Activated T-cell treated with anti-CD3 and anti-CD28 coated beads, Interleukin-2, amount 50 U/mL, for 72 hours (primary cell): ENCODE measurements at regions not wholly inside any gene's neighbourhood (a gene's known extent, or its start where the extent isn't known, plus 50 kb on each side); places are given as distances from the start of the nearest gene placed in this dataset.

Experiments
- ATAC-seq, 2 donors: fragments of 150-1000 bp; cut with Tn5 transposase; replicated peaks in 1 of 2; 2 replicates each; pipeline ENCODE4 v1.10.0; 2021; ENCODE audit warnings: moderate library complexity in 2 of 2, mild to moderate bottlenecking in 1 of 2
- DNase-seq, 2 donors: peaks; one replicate each; pipeline ENCODE4 v3.0.0; 2021 to 2022; ENCODE audit warnings: mixed read lengths in 1 of 2
- H3K27ac Mint-ChIP-seq: one replicate; pipeline ENCODE4 v1.8.0; 2022; ENCODE audit warnings: mild to moderate bottlenecking, moderate library complexity, mixed read lengths
- H3K27me3 Mint-ChIP-seq: one replicate; pipeline ENCODE4 v1.8.0; 2022; ENCODE audit warnings: low read depth, mixed read lengths
- H3K36me3 Mint-ChIP-seq, 2 donors: one replicate each; pipeline ENCODE4 v1.8.0; 2022; ENCODE audit warnings: mixed read lengths in 2 of 2, mild to moderate bottlenecking in 1 of 2; ENCODE audit not compliant: insufficient read depth in 2 of 2
- H3K4me1 Mint-ChIP-seq: one replicate; pipeline ENCODE4 v1.8.0; 2022; ENCODE audit warnings: low read depth, mixed read lengths
- H3K4me3 Mint-ChIP-seq, 2 donors: one replicate each; pipeline ENCODE4 v1.8.0; 2022; ENCODE audit warnings: mild to moderate bottlenecking in 2 of 2, mixed read lengths in 2 of 2, moderate library complexity in 2 of 2
- H3K9me3 Mint-ChIP-seq, 2 donors: one replicate each; pipeline ENCODE4 v1.8.0; 2022; ENCODE audit warnings: mixed read lengths in 2 of 2

GRCh38 chr15:69577397-69577796 is 124.8 kb downstream of the RPLP1 start:
- Mint-ChIP-seq H3K4me3 (no peak overlapping the region), H3K27ac (no peak overlapping the region), H3K4me1 (peaks cover 33% of the 10 kb centered on the region), H3K27me3 (peaks cover 12% of the 10 kb centered on the region), H3K36me3 (no peaks in the 10 kb centered on the region), H3K9me3 (no peaks in the 10 kb centered on the region)
- no peak for DNase-seq
- no peak for ATAC-seq

DNA sequence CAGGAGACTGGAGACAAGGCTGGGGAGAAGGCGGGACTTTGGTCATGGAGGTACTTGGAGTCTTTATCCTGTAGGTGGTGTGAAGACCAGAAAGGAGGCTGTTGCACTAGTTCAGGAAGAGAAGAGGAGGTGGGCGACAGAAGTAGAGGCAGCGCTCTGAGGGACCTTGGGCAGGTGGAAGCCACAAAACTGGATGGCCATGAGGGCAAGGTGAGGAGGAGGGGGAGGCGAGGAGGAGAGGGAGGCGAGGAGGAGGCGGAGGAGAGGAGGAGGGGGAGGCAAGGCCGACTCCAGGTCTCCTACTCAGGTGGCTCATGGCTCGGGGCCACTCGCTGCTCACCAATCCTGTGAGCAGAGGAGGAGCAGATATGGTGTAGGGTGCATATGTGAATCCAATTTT is 125.6 kb downstream of the RPLP1 start:
- no peaks in the 10 kb centered on the region for H3K36me3 Mint-ChIP-seq
- H3K9me3 Mint-ChIP-seq, result no peaks in the 10 kb centered on the region
- no peak for ATAC-seq
- DNase-seq, result no peak
- peaks cover 12% of the 10 kb centered on the region for H3K27me3 Mint-ChIP-seq
- H3K4me3 Mint-ChIP-seq, result no peak overlapping the region
- no peak overlapping the region for H3K27ac Mint-ChIP-seq
- H3K4me1 Mint-ChIP-seq, result peaks cover 33% of the 10 kb centered on the region

DNA sequence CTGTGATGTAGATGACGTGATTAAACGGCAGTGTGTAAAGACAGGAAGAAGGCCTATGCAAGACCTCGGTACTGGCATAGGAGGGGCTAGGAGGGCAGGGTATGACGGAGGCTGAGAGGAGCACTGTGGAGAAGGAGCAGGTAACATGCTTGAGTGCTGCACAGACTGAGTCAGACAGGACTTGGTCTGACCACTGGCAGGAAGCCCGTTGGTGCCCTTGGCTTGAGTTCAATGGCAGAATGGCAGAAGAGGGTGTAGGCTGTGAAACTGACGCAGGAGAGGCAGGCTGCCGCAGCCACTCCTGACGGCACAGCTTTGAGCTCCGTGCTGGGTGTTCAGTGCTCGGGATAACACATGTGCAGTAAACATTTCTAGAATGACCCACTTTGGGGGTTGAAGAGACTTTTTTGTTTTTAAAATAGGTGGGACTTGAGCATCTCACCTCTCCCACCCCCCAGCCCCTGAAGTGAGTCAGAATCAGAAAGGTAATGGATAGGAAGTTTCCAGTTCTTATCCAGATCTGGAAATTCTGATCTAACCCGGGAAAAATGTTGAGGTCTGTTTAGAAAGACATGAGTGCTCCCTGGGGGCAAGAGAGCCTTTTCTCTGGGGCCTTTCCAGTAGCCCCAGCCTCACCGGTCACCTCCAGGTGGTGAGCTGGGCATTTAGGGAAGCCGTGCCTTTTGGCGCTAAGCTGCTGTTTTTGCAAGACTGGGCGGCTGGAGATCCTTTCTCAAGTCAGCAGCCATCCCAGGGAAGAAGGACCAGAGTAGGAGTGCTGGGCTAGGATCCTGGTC is 126.4 kb downstream of the RPLP1 start:
- no peaks in the 10 kb centered on the region for H3K36me3 Mint-ChIP-seq
- DNase-seq (no peak), ATAC-seq (no peak)
- no peaks in the 10 kb centered on the region for H3K9me3 Mint-ChIP-seq
- H3K27me3 Mint-ChIP-seq, result peaks cover 12% of the 10 kb centered on the region
- no peak overlapping the region for H3K27ac Mint-ChIP-seq
- H3K4me1 Mint-ChIP-seq, result peaks cover 33% of the 10 kb centered on the region
- H3K4me3 Mint-ChIP-seq, result no peak overlapping the region

DNA sequence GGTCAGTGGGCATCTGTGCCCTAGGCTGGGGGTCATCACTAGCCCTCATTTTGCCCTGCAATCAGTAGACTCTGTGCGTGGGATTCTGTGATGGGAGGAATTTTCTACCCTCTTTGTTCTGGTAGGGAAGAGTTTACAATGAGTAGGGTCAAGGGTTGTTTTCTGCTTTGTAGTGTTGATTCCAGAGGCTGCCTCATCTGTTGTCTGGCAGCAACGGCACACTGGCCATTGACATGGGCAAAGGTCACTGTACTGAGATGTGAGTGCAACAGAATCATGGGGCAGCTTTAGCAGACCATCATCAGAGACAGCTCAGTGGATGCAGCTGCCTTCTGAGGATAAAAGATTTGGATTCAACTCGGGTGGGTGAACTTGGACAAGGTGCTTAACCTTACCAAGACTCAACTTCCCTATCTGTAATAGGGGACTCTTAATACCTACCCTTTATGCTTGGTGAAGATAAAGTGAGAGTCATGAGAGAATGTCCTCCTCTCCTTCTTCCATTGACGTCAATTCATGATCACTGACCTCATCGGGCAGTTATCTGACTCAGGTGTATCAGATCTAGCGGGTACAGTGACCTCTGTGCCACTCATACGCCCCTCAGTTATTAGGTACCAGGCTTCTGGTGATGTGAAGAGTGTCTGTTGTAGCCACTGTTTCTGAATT is 127.5 kb downstream of the RPLP1 start:
- peaks cover 25% of the 10 kb centered on the region for H3K4me1 Mint-ChIP-seq
- peaks cover 12% of the 10 kb centered on the region for H3K27me3 Mint-ChIP-seq
- no peak overlapping the region for H3K4me3 Mint-ChIP-seq
- H3K27ac Mint-ChIP-seq, result no peak overlapping the region
- ATAC-seq (no peak), DNase-seq (no peak)
- no peaks in the 10 kb centered on the region for H3K9me3 Mint-ChIP-seq
- H3K36me3 Mint-ChIP-seq, result no peaks in the 10 kb centered on the region

DNA sequence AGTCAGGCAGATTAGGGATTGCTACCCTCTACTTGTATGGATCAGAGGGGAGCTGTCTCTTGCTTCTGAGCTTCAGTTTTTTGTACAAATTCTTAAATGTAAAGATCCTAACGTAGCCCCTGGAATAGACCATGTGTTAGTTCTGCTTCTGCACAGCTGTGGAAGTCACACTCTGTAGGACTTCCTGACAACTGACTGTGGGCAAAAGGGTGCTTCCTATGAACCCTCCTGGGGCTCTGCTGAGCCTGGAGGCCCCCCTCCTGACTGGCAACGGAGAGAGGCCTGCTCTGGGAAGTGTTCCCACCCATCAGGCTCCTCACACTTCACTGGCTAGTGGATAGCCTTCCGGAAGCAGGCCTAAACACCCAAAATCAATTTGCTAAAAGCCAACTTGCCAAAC is 131.0 kb downstream of the RPLP1 start:
- DNase-seq, result no peak
- H3K27me3 Mint-ChIP-seq, result peaks cover 12% of the 10 kb centered on the region
- no peak overlapping the region for H3K27ac Mint-ChIP-seq
- no peak overlapping the region for H3K4me3 Mint-ChIP-seq
- peaks cover 11% of the 10 kb centered on the region for H3K4me1 Mint-ChIP-seq
- ATAC-seq, result no peak
- H3K9me3 Mint-ChIP-seq, result no peaks in the 10 kb centered on the region
- no peaks in the 10 kb centered on the region for H3K36me3 Mint-ChIP-seq

DNA sequence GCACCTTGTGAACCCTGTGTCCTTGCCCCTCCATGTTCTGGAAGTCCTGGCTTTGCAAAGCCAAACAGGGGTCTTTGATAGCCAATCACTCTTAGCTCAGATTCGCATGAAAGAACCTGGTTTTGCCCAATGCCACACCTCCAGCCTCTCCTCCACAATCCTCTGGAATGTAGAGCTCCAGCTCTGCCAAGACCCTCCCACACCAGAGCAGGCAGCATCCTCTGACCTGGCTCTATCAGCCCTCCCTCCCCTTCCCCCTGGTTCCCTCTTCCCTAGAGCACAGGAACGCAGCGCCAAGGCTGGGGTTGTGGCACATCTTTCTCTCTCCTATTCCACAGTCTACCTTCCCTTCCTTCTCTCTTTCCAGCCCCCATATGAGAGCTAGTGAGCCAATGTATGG is 133.3 kb downstream of the RPLP1 start:
- DNase-seq (no peak), ATAC-seq (no peak)
- Mint-ChIP-seq H3K4me3 (no peak overlapping the region), H3K9me3 (no peaks in the 10 kb centered on the region), H3K27ac (no peak overlapping the region), H3K36me3 (no peaks in the 10 kb centered on the region), H3K27me3 (peaks cover 5% of the 10 kb centered on the region), H3K4me1 (peaks cover 11% of the 10 kb centered on the region)

DNA sequence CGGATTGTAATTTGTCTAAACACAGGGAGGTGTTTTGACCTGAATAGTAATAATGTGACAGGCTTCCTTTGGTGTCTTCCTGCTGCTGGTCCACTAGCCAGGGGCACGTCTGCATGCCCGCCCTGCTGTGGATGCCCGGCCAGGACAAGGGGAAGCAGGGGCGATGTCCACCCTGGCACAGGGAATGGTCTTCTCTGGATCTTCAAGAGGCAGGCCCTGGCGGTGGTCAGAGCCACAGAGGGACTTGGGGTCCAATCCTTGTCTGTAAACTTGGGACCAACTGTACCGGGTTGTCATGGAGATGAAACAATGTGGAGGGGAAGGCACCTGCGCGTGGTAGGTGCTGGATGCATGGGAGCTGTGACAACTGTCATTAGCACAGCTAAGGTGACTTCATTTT is 134.1 kb downstream of the RPLP1 start:
- DNase-seq, result no peak
- Mint-ChIP-seq H3K27ac (no peak overlapping the region), H3K27me3 (peaks cover 3% of the 10 kb centered on the region), H3K9me3 (no peaks in the 10 kb centered on the region), H3K4me1 (peaks cover 11% of the 10 kb centered on the region), H3K4me3 (no peak overlapping the region), H3K36me3 (no peaks in the 10 kb centered on the region)
- no peak for ATAC-seq

DNA sequence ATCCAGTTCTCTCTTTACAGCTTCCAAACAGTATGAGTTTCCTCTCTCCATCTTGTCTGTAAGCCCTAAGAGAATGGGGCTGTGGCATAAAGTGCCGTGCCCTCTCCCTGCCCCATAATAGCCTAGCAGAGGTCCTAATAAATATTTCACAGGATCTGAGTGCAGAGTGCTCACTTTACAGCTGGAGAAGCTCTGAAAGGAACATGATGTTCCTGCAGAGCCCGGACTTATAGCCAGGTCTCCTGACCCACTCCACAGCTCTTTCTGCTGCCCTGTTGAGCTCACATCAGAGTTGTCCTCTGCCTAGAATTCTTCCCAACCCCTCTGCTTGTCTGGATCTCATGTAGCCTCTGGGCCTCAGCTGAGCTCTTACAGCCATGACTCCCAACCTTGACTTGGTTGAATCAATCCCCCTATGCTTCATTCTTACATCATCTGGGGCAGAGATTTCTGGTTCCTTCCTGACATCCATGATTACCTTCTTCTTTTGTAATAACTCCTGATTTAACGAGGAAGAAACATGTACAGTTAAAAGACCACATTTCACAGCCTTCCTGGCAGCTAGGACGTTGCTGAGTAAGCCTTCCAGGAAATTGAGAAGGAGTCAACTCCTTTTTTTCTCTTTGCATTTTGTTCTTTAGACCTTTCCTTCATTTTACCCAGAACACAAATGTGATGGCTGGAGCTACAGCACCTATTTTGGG is 135.3 kb downstream of the RPLP1 start:
- H3K9me3 Mint-ChIP-seq, result no peaks in the 10 kb centered on the region
- H3K4me3 Mint-ChIP-seq, result no peak overlapping the region
- DNase-seq (no peak), ATAC-seq (no peak)
- H3K27ac Mint-ChIP-seq, result no peak overlapping the region
- peaks cover 11% of the 10 kb centered on the region for H3K4me1 Mint-ChIP-seq
- no peaks in the 10 kb centered on the region for H3K36me3 Mint-ChIP-seq
- H3K27me3 Mint-ChIP-seq, result no peaks in the 10 kb centered on the region

DNA sequence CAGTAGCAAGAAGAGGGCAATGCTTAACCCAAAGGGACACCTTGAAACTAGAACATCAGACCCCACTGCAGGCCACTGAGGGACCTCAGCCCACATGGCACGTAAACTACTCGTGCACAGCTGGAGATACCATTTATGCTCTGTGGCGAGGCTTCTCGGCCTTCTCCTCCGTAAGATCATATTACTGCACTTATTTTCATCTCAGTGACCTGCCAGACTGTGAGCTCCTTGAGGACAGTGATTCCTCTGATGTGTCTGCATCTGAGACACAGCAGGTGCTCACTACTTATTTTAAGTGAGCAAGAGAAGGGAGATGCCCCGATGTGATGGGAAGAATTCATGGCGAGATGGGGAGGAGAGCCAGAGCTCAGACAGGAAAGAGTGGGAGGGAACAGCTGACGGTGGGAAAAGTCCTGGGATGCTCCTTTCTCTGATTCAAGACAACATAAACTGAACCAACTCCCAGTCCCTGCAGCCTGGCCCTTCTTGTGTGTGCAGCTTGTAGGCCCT is 137.6 kb downstream of the RPLP1 start:
- H3K27me3 Mint-ChIP-seq, result peaks cover 9% of the 10 kb centered on the region
- H3K4me1 Mint-ChIP-seq, result no peaks in the 10 kb centered on the region
- H3K9me3 Mint-ChIP-seq, result no peaks in the 10 kb centered on the region
- no peak overlapping the region for H3K4me3 Mint-ChIP-seq
- H3K36me3 Mint-ChIP-seq, result no peaks in the 10 kb centered on the region
- no peak overlapping the region for H3K27ac Mint-ChIP-seq
- DNase-seq, result no peak
- ATAC-seq, result no peak

DNA sequence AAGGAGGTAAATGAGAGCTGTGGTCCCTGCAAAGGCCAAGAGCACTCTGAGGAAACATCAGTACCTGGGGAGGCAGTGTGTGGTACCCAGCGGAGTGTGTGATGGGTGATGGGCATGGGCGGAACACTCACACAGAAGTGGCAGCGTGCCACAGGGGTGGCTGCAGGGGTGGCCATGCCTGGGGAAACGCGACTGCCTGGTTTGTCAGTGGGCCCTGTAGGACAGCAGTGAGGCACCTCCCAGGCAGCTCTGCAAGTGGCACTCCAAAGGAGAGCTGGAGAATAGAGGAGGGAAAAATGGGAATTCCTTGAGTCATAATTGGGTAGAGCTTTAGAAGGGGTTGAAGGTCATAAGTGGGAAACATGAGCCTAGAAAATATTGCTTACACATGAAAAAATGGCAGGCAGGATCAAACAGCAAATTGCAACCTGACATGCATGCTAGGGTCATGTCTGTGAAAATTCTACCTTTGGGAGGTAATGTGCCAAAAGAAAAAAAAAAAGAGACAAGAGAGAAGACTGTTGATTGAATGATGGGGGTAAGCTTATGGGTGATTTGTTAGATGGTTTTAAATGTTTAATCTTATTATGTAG is 138.4 kb downstream of the RPLP1 start:
- no peak overlapping the region for H3K4me3 Mint-ChIP-seq
- no peaks in the 10 kb centered on the region for H3K9me3 Mint-ChIP-seq
- no peak for DNase-seq
- H3K4me1 Mint-ChIP-seq, result no peaks in the 10 kb centered on the region
- ATAC-seq, result no peak
- H3K36me3 Mint-ChIP-seq, result no peaks in the 10 kb centered on the region
- H3K27ac Mint-ChIP-seq, result no peak overlapping the region
- H3K27me3 Mint-ChIP-seq, result peaks cover 15% of the 10 kb centered on the region

DNA sequence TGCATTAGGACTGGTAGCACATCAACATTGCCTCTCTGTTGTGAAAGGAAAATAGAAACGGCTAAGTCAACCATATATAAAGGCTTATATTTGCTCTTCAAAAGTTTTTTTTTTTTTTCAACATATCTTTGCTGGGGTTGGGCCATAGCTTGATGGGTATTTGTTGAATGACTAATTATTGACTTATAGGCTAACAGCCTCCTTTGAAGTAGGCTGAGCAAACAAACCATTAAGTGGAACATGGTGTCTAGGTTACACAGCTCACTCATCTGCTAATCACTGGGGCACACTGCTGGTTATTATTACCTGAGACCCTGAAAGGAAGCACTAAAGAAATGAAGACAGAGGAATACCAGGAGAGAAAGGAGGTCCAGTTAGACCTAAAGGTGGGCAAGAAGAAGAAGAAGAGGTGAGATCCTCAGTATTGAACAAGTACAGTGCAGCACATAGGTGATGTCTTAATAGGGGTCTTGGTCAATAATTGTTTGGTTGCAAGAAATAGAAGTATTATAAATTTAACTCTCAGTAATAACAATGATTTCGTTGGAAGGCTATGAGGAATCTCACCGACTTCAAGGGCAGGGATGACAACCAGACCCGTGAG is 139.4 kb downstream of the RPLP1 start:
- DNase-seq (no peak), ATAC-seq (no peak)
- Mint-ChIP-seq H3K4me3 (no peak overlapping the region), H3K27me3 (peaks cover 17% of the 10 kb centered on the region), H3K36me3 (no peaks in the 10 kb centered on the region), H3K27ac (no peak overlapping the region), H3K4me1 (no peaks in the 10 kb centered on the region), H3K9me3 (no peaks in the 10 kb centered on the region)

- no peak overlapping the region for H3K27ac Mint-ChIP-seq
- ATAC-seq (no peak), DNase-seq (no peak)
- no peaks in the 10 kb centered on the region for H3K9me3 Mint-ChIP-seq
- no peak overlapping the region for H3K4me3 Mint-ChIP-seq
- H3K36me3 Mint-ChIP-seq, result no peaks in the 10 kb centered on the region
- H3K27me3 Mint-ChIP-seq, result peaks cover 17% of the 10 kb centered on the region
- no peaks in the 10 kb centered on the region for H3K4me1 Mint-ChIP-seq
These were observed 140.3 kb downstream of the RPLP1 start for GRCh38 chr15:69592954-69593353.

DNA sequence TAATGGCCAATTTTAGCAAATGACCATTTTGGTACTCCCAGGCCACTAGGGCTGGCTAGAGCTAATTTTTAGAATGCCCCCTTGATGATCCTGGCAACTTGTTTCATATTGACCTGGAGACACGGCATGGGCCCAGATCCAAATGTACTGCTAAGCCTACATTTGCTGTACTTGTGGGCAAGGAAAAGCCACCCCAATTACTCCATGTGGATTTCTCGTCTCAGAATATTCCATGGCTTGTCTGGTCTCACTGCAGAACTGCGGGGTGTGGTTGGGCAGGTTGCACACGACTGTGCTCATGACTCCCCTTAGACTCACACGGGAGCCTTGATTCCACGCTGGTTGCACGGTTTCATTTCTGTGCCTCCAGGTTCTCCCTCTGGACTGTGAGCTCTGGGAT is 140.9 kb downstream of the RPLP1 start:
- Mint-ChIP-seq H3K27me3 (peaks cover 19% of the 10 kb centered on the region), H3K36me3 (no peaks in the 10 kb centered on the region), H3K4me1 (peaks cover under 1% of the 10 kb centered on the region), H3K9me3 (no peaks in the 10 kb centered on the region), H3K4me3 (no peak overlapping the region), H3K27ac (no peak overlapping the region)
- ATAC-seq, result no peak
- DNase-seq, result no peak
